ENCODE measurements at regions not wholly inside any gene's neighbourhood (a gene's known extent, or its start where the extent isn't known, plus 50 kb on each side); places are given as distances from the start of the nearest gene placed in this dataset.
"Not testable (repeated sequence)": the region's sequence is repeated elsewhere in the genome, so short reads cannot be mapped to it uniquely, and the experiment has no call there.

DNA sequence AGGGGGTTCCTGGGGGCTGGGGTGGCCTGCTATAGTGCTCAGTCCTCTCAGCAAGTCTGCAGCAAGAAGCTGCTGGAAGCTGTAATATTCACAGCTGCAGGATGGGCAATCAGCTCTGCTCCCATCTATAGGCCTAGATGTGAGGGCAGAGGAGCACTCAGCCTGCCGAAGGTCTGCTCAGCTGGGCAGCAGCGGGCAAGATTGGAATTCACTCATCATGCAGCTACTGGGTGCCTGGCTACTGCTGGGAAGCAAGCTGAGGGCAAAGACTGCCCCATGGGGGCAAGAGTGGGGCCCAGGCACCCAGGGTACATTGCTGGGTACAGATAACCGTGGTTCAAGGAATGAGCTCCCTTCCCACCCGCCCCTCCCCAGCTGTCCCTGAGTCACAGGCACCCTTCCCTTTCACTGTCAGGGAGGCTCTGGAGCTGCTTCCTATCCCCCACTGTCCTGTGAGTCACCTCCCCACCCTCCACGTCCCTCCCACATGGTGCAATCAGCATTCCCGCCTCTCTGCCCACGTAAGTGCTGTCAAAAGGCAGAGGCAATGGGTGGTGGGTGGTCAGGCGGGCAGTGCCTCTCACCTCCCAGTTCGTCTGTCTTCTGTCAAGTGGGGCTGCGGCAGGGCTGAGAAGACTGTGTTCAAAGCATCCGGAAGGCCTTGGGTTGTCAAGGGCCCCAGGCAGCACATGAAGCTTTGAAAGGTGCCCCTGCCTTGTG lies 169.2 kb downstream of the TRIM43 start:
- no peak for DNase-seq
- Mint-ChIP-seq H3K4me1 (no peaks in the 10 kb centered on the region), H3K27ac (no peak overlapping the region), H3K9me3 (no peaks in the 10 kb centered on the region), H3K36me3 (no peaks in the 10 kb centered on the region), H3K4me3 (no peak overlapping the region), H3K27me3 (no peaks in the 10 kb centered on the region)
- no peak for ATAC-seq (replicated peaks)

DNA sequence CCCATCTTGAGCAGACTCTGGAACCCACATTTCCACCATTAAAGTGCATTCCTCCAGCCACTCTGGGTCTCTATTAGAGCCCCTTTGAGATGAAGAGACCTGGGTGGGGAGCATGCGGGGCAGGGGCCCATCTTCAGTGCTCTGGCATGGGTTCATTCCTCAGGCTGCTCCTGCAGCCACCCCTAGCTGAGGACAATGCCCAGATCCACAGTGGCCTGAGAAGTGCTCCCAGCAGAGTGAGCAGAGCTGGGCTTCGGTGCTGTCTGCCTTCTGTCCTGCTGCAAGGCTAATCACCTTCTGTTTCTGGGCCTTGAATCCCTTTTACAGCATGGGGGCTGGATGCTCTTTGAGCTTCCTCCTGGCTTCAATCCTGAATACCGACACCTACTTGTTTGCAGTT lies 169.8 kb downstream of the TRIM43 start:
- H3K9me3 Mint-ChIP-seq: no peaks in the 10 kb centered on the region
- no peak overlapping the region for H3K27ac Mint-ChIP-seq
- H3K4me3 Mint-ChIP-seq: no peak overlapping the region
- no peaks in the 10 kb centered on the region for H3K27me3 Mint-ChIP-seq
- H3K4me1 Mint-ChIP-seq: no peaks in the 10 kb centered on the region
- DNase-seq (no peak), ATAC-seq (replicated peaks) (no peak)
- no peaks in the 10 kb centered on the region for H3K36me3 Mint-ChIP-seq

DNA sequence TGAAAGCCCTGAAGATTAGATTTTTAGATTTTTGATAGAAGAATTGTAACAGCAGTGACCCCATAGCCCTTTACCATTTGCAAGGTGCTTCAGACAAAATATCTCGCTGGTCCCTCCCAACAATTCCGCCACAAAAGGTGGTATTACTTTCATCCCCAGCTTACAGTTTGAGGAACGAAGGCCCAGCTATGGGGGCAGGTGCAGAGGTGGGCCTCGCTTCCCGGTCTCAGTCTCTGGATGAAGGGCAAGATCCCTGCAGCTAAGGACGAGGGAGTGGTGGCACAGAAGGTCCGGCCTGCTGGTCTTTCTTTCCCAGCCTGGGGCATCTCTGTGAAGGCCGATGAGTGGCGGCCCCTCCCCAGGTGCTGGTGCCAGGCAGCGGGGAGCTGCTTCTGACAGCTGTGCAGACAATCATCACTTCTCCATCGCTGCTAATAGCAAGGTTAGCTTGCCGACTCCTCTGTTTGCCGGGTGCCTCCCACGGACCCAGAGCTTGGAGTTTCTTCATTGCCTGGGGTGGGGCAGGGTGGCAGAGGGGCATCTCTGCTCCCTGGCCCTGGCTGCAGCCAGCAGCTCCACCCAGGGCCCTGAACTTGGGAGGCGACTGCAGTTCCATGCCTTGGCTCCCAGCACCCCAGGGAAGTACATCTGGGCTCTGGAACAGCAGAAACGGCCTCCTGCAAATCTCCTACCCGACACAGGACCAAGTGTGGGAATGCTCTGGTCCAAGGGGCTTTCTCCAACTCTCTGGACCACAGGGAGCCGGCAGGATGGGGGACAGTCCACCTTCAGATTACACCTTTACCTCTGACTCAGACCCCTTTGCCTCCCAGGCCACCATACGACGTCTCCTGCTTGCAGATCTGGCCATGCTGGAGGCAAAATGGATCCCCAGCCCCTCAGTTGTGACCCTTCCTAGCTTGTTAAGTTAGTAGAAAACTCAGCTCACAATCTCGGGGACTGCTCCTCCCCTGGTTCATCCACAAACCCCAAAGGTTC lies 170.5 kb downstream of the TRIM43 start:
- not testable (repeated sequence) for H3K36me3 Mint-ChIP-seq; H3K4me3 Mint-ChIP-seq; H3K27me3 Mint-ChIP-seq; H3K9me3 Mint-ChIP-seq; ATAC-seq (replicated peaks); DNase-seq; H3K27ac Mint-ChIP-seq; H3K4me1 Mint-ChIP-seq

DNA sequence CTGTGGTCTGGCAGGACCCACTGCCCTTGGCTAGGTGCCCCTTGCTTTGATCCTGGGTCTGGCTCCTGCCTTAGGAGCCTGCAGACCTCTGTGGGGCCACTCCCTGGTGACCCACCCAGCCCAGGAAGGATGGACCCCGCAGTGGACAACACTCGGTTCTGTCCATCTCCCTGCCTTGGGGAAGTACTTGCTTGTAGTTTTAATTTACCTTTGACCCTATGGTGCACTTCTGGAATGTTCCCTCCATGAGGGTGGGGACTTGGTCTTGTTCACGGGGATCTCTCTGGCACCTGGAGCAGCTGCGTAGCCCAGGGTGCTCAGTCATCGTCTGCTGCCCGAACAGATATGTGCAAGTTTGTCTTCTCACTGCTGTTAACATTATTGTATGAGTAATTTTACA lies 171.3 kb downstream of the TRIM43 start:
- not testable (repeated sequence) for DNase-seq; ATAC-seq (replicated peaks); H3K27ac Mint-ChIP-seq; H3K27me3 Mint-ChIP-seq; H3K4me1 Mint-ChIP-seq; H3K4me3 Mint-ChIP-seq; H3K9me3 Mint-ChIP-seq; H3K36me3 Mint-ChIP-seq

DNA sequence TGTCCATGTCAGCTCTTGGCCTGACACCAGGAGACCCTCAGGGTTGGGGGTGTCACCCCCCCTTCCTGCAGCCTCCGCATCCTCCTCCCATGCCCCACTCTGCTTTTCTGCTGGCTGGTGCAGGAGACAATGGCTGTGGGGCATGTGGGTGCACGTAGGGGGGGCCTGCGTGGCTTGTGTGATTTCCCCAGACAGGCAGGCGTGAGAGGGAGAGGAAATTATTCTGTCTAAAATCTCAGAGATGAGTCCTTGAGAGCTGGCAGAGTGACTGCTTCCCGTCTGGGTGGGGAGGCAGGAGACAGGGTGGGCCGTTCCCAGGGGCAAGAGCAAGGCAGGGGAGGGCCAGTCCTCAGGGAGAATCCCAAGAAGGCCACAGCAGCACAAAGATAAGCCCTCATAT lies 173.2 kb downstream of the TRIM43 start:
- not testable (repeated sequence) for ATAC-seq (replicated peaks); H3K27ac Mint-ChIP-seq; H3K36me3 Mint-ChIP-seq; H3K4me3 Mint-ChIP-seq; H3K27me3 Mint-ChIP-seq; H3K9me3 Mint-ChIP-seq; DNase-seq; H3K4me1 Mint-ChIP-seq

DNA sequence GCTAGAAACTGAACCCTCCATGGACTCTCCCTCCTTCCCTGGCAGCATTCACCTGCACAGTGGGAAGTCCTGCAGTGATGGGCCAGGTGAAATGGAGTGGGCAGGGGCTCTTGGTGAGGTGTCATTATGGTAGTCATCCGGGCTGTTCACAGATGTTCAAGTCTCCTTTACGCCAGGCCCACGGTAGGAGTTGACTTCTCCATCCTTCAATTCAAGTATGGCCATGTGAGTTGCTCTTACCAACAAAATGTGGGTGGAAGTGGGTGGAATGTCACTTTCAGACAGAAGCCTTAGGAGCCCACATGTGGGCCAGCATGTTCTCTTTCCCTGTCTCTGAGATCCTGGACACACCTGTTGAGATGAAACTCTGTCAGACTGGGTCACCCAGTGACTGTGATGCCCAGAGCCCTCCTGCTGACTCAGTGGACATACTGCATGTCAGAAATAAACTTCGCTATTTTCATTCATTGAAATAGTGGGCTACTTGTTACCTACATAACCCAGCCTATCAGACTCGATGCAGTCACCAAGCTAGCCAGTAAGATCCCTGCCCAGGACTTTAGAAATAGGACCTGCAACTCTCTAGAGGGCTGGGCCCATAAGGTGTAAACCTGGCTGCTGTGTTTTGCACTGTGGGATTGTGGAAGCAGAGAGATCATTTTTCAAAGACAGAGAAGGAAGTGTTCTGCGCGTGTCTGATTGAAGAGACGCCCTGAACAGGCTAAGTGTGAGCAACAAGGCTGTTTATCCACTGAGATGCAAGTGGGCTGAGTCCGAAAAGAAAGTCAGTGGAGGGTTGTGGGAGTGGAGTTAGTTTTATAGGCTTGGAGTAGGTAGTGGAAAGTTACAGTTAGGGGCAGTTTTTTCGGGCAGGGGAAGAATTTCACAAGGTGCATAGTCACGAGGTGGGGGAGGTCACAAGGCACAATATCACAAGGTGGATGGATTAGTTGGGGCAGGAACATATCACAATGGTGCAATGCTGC lies 174.4 kb downstream of the TRIM43 start:
- not testable (repeated sequence) for H3K9me3 Mint-ChIP-seq; ATAC-seq (replicated peaks)

DNA sequence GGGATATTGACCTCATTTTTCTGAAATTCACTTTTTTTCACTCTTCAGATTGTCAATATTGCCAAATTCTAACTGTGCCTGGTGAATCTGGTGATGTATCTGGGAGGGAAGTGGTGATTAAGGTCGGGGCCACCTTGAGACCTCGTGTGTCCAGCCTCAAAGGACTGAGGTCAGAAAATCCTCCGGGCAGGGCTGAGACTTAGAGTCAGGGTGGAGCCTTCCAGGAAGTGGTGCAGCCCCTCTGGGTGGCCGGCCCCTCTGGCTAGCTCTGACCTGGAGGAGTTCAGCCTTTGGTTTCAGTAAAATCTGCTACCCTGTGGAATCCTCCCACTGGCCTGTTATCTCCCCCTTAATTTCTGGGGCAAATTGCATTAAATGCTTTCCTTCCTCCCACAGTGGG lies 175.7 kb downstream of the TRIM43 start:
- H3K4me1 Mint-ChIP-seq; ATAC-seq (replicated peaks): not testable (repeated sequence)

More for the DNA sequence above, 174.4 kb downstream of the TRIM43 start:
- H3K36me3 Mint-ChIP-seq, DNase-seq, H3K4me3 Mint-ChIP-seq, H3K4me1 Mint-ChIP-seq, H3K27ac Mint-ChIP-seq, H3K27me3 Mint-ChIP-seq: not testable (repeated sequence)

DNA sequence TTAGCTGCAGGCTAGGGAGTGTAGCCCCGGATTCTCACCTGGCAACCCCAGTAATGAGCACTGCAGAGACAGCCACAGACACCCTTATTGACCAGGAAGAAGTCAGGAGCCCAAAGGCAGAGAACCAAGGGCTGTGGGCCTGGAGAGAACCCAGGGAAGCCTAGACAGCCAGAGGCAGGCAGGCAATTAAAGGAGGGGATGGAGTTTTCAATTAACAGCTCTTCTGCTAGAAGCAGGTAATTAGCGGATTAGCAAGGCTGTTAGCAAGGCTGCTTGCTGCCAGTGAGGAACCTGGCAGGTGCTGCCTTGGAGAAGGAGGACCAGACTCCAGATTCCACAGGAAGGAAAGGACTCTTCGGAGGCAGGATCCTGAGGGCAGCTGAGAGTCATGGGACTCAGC lies 176.1 kb downstream of the TRIM43 start:
- H3K27me3 Mint-ChIP-seq; ATAC-seq (replicated peaks); H3K9me3 Mint-ChIP-seq; H3K36me3 Mint-ChIP-seq; H3K4me3 Mint-ChIP-seq; DNase-seq; H3K4me1 Mint-ChIP-seq; H3K27ac Mint-ChIP-seq: not testable (repeated sequence)

More for the DNA sequence above, 175.7 kb downstream of the TRIM43 start:
- not testable (repeated sequence) for H3K36me3 Mint-ChIP-seq, DNase-seq, H3K9me3 Mint-ChIP-seq, H3K27ac Mint-ChIP-seq, H3K4me3 Mint-ChIP-seq, H3K27me3 Mint-ChIP-seq

DNA sequence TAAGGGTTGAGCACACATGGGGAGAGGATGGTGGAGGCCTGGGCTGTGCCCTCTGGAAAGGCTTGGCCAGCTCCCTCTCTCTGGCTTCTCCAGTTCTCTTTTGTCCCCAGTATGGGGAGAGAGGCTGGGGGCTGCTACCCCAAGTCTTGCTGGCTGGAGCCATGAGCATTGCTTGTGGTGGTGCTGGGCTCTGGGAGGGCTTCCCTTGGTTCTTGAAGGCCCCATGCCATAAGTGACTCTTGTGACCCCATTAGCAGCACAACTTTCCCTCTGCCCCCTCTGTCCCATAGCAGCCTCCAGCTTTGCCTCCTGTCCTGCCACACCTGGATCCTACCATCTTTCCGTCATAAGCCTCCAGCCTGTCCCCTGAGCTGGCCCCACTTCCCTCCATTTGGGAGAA lies 177.5 kb downstream of the TRIM43 start:
- H3K4me1 Mint-ChIP-seq; ATAC-seq (replicated peaks); DNase-seq; H3K27ac Mint-ChIP-seq; H3K4me3 Mint-ChIP-seq; H3K27me3 Mint-ChIP-seq; H3K36me3 Mint-ChIP-seq; H3K9me3 Mint-ChIP-seq: not testable (repeated sequence)

DNA sequence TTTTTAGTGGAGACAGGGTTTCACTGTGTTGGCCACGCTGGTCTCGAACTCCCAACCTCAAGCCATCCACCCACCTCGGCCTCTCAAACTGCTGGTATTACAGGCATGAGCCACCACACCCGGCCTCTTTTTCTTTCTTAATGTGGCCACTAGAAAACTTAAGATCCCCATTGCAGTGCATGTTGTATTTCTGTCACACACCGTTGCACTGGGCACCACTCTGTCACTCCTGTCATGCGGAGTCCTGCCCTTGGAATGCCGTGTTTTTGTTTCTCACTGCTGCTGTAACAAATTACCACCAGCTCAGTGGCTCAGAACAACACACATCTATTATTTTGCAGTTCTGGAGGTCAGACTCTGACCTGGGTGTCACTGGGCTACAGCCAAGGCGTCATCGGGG lies 178.9 kb downstream of the TRIM43 start:
- H3K4me1 Mint-ChIP-seq; H3K4me3 Mint-ChIP-seq; H3K27ac Mint-ChIP-seq; ATAC-seq (replicated peaks); H3K27me3 Mint-ChIP-seq; H3K36me3 Mint-ChIP-seq; H3K9me3 Mint-ChIP-seq; DNase-seq: not testable (repeated sequence)

DNA sequence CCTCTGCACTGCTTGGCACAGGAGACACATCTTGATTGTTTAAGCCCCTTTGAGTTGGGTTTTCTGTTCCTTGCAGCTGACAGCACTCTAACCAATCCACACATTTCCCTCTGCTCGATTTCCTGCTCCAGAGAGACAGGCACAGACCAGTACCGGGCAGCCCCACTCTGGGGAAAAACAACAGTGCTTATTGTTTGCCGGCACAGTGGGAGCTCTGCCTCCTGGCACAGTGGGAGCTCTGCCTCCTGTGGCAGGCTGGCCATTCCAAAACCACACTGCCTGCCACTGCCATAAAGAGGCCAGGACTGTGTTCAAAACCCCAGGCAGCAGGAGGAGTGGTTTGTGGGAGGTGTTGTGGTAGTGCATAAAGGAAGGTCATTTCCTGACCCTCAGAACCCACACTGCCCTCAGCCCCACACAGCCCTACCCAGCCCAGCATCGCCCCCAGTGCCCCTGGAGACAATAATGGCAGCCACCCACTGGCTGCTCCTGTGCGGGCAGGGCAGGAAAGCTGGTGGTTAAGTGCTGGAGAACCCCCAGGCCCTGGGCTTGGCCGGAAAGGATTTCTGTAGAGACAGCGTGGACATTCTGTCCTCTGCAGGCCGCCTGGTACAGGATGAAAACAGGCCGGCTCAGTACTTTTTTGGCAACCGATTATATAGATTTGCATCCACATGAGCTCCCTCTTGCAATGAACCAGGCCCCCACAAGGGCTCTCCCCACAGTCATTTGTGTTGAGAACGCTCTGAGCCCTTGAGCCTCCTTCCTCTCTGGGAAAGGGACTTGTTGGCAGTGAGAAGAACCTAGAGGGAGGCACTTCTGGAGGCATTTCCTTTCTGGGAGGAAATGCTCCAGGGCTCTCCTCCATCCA lies 182.8 kb downstream of the TRIM43 start:
- H3K36me3 Mint-ChIP-seq; H3K9me3 Mint-ChIP-seq; DNase-seq; H3K4me3 Mint-ChIP-seq; H3K27me3 Mint-ChIP-seq; H3K27ac Mint-ChIP-seq; H3K4me1 Mint-ChIP-seq; ATAC-seq (replicated peaks): not testable (repeated sequence)

DNA sequence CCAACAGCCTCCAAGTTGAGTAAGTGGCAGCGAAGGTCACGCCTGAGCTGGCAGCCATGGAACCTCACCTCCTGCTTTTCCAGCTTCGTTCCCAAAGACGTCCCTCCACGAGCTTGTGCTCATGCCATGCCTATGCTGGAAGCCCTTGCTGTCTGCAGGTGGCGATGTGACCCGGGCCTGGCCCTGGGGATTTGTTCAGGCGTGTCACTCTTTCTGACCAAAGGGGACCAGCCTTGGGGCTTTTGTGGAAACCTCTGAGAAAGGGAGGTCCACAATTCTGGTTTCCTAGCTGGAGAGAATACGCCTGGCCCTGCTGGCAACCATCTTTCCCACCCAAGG lies 183.4 kb downstream of the TRIM43 start:
- H3K27me3 Mint-ChIP-seq; ATAC-seq (replicated peaks); H3K36me3 Mint-ChIP-seq; H3K4me1 Mint-ChIP-seq; DNase-seq; H3K9me3 Mint-ChIP-seq; H3K27ac Mint-ChIP-seq; H3K4me3 Mint-ChIP-seq: not testable (repeated sequence)

Data from stimulated activated naive B cell treated with anti-CD40 and anti-IgM and Interleukin-4, amounts not matched to agents 10 μg/mL and 1 μg/mL and 100 μg/mL, for 72 hours (primary cell).